CD4-positive, alpha-beta memory T cell (primary cell): ENCODE measurements at regions not wholly inside any gene's neighbourhood (a gene's known extent, or its start where the extent isn't known, plus 50 kb on each side); places are given as distances from the start of the nearest gene placed in this dataset.
"Not testable (repeated sequence)": the region's sequence is repeated elsewhere in the genome, so short reads cannot be mapped to it uniquely, and the experiment has no call there.

Source experiments
- CTCF ChIA-PET: fragments of 350-600 bp; sonication (Branson Sonifier 250); formaldehyde crosslinking; loops from one replicate; lab custom pipeline; 2021; ENCODE audit warnings: inconsistent platforms; ENCODE audit not compliant: partially characterized antibody; lab: Charles Lee
- POLR2A ChIA-PET: fragments of 350-600 bp; sonication (Branson Sonifier 250); formaldehyde crosslinking; loops from one replicate; lab custom pipeline; 2021; ENCODE audit not compliant: partially characterized antibody; lab: Charles Lee
- DNase-seq, 5 donors: peaks; one replicate each; pipeline versions ENCODE4 v3.0.0 to v3.0.0-alpha.2; 2020 to 2022; ENCODE audit warnings: mixed read lengths in 1 of 5
- H3K27ac ChIP-seq: one replicate; pipeline ENCODE4 v1.7.0; 2013; ENCODE audit warnings: low read depth, low read length
- H3K27me3 ChIP-seq: 2 replicates; pipeline ENCODE4 v1.7.0; 2013; ENCODE audit warnings: mild to moderate bottlenecking, low read length, moderate library complexity; ENCODE audit not compliant: insufficient read depth
- H3K36me3 ChIP-seq: 2 replicates; pipeline ENCODE4 v1.7.0; 2013; ENCODE audit warnings: mild to moderate bottlenecking, low read length, moderate library complexity; ENCODE audit not compliant: insufficient read depth
- H3K4me1 ChIP-seq: 2 replicates; pipeline ENCODE4 v1.7.0; 2013; ENCODE audit warnings: mild to moderate bottlenecking, low read length, moderate library complexity; ENCODE audit not compliant: insufficient read depth
- H3K4me3 ChIP-seq, 2 donors: one replicate each; pipeline ENCODE4 v1.7.0; 2013; ENCODE audit warnings: low read length in 2 of 2, mild to moderate bottlenecking in 1 of 2
- H3K9me3 ChIP-seq, 2 donors: one replicate each; pipeline ENCODE4 v1.7.0; 2013; ENCODE audit warnings: low read length in 2 of 2, control low read depth in 1 of 2; ENCODE audit not compliant: control insufficient read depth in 1 of 2
- H3K27ac Mint-ChIP-seq, 7 donors: one replicate each; pipeline ENCODE4 v1.8.0; 2020 to 2021; ENCODE audit warnings: mixed read lengths in 7 of 7, mild to moderate bottlenecking in 6 of 7, inconsistent platforms in 3 of 7, moderate library complexity in 3 of 7
- H3K27me3 Mint-ChIP-seq, 2 donors: one replicate each; pipeline ENCODE4 v1.8.0; 2020 to 2021; ENCODE audit warnings: mixed read lengths in 2 of 2
- H3K36me3 Mint-ChIP-seq, 2 donors: one replicate each; pipeline ENCODE4 v1.8.0; 2020 to 2021; ENCODE audit warnings: mixed read lengths in 2 of 2, inconsistent platforms in 1 of 2, mild to moderate bottlenecking in 1 of 2
- H3K4me1 Mint-ChIP-seq, 4 donors: one replicate each; pipeline ENCODE4 v1.8.0; 2020 to 2021; ENCODE audit warnings: mixed read lengths in 4 of 4, mild to moderate bottlenecking in 1 of 4
- H3K4me3 Mint-ChIP-seq, 8 donors: one replicate each; pipeline ENCODE4 v1.8.0; 2020 to 2021; ENCODE audit warnings: mixed read lengths in 8 of 8, mild to moderate bottlenecking in 7 of 8, moderate library complexity in 6 of 8, inconsistent platforms in 3 of 8
- H3K9me3 Mint-ChIP-seq, 8 donors: one replicate each; pipeline ENCODE4 v1.8.0; 2020 to 2021; ENCODE audit warnings: mixed read lengths in 8 of 8, mild to moderate bottlenecking in 5 of 8, inconsistent platforms in 3 of 8, moderate library complexity in 1 of 8
- intact Hi-C: fragments of 100-400 bp; cut with micrococcal nuclease; formaldehyde crosslinking; loops from one replicate; pipeline ENCODE4 v1.15.1; 2023

DNA sequence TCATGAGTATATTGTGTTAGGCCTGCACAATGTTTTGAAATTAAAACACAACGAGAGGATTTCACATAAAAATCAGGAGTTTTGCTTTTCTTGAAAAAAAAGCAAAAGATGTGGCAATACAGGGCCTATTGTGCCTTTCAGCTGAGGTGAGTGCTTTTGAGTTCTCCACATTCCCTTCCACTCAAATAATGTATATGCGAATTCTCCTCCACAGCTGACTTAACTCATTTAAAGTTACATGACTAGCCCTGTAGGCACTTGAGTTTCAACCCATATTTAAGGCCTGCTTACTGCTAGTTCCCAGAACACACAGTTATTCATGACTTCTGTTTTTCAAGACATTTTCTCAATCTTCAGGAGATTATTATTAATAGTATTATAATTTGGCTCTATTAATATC lies 353.1 kb downstream of the NUP35 start:
- Histone ChIP-seq H3K4me1 (no peaks in the 10 kb centered on the region), H3K9me3 (peaks cover 0 to 4% of the 10 kb centered on the region in 2 donors), H3K27me3 (no peaks in the 10 kb centered on the region), H3K36me3 (no peaks in the 10 kb centered on the region), H3K4me3 (no peak overlapping the region), H3K27ac (no peak overlapping the region)
- DNase-seq: no peak
- Mint-ChIP-seq H3K9me3 (peaks cover 0 to 38% (median 16%) of the 10 kb centered on the region in 8 donors), H3K4me1 (no peaks in the 10 kb centered on the region), H3K27ac (no peak overlapping the region), H3K36me3 (no peaks in the 10 kb centered on the region), H3K4me3 (no peak overlapping the region), H3K27me3 (no peaks in the 10 kb centered on the region)
- CTCF ChIA-PET: no interaction called here
- intact Hi-C loops: no loop called here
- POLR2A ChIA-PET: no interaction called here

DNA sequence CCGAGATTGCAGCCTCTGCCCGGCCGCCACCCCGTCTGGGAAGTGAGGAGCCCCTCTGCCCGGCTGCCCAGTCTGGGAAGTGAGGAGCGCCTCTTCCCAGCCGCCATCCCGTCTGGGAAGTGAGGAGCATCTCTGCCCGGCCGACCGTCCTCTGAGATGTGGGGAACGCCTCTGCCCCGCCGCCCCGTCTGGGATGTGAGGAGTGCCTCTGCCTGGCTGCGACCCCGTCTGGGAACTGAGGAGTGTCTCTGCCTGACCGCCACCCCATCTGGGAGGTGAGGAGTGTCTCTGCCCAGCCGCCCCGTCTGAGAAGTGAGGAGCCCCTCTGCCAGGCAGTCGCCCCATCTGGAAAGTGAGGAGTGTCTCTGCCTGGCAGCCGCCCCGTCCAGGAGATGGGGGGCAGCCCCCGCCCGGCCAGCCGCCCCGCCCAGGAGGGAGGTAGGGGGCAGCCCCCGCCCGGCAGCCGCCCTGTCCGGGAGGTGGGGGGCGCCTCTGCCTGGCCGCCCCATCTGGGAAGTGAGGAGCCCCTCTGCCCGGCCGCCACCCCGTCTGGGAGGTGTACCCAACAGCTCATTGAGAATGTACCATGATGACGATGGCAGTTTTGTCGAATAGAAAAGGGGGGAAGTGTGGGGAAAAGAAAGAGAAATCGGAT lies 354.8 kb downstream of the NUP35 start:
- H3K4me3 ChIP-seq, H3K36me3 ChIP-seq, H3K4me3 Mint-ChIP-seq, CTCF ChIA-PET, H3K27ac Mint-ChIP-seq, H3K27ac ChIP-seq, H3K27me3 Mint-ChIP-seq, H3K9me3 ChIP-seq, H3K27me3 ChIP-seq, POLR2A ChIA-PET, H3K4me1 ChIP-seq, H3K4me1 Mint-ChIP-seq, H3K36me3 Mint-ChIP-seq, intact Hi-C loops: not testable (repeated sequence)
- DNase-seq: peak in 1 of 5 donors; percentile 34
- peaks cover 0 to 38% (median 19%) of the 10 kb centered on the region in 8 donors for H3K9me3 Mint-ChIP-seq

DNA sequence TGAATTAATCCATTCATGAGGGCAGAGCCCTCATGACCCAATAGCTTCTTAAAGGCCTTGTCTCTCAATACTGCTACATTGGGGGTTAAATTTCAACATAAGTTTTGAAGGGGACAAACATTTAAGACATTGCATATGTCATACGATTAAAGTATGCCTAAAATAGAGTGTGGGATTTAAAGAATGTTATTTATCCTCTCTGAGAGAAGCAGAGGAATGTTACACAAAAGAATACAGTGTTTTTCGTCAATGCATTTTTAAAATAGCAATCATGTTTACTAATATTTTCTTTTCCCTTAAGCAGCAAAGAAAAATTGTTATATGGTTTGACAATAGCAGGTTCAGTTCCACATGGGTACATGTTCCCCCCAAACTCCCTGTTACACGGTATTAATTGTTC lies 363.1 kb downstream of the NUP35 start:
- no peaks in the 10 kb centered on the region for H3K27me3 Mint-ChIP-seq

DNA sequence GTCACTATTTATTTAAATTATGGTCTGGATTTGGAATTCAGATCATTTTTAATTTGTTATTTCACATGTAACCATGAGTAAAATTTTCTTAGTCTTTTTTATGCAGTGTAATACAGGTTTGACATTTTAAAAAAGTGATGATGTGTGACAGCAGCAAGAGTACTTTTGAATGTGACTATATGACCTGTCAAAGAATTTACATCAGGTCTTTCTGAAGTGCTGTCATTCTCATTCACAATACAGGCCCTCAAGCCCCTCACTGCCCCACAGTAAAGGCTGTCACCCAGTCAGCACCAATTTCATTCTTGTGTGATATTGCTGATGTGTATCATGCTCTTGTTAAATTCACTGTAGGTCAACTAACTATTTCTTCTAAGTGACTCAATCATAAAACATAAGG lies 364.2 kb downstream of the NUP35 start:
- no peaks in the 10 kb centered on the region for H3K9me3 ChIP-seq
- H3K27me3 ChIP-seq: no peaks in the 10 kb centered on the region
- H3K4me1 ChIP-seq: no peaks in the 10 kb centered on the region
- Mint-ChIP-seq H3K27me3 (no peaks in the 10 kb centered on the region), H3K4me1 (no peaks in the 10 kb centered on the region), H3K9me3 (peaks cover 0 to 16% (median 8%) of the 10 kb centered on the region in 8 donors), H3K4me3 (no peak overlapping the region), H3K27ac (no peak overlapping the region), H3K36me3 (no peaks in the 10 kb centered on the region)
- H3K27ac ChIP-seq: no peak overlapping the region
- ChIA-PET CTCF (no interaction called here), POLR2A (no interaction called here)
- no peak for DNase-seq
- no peak overlapping the region for H3K4me3 ChIP-seq
- H3K36me3 ChIP-seq: no peaks in the 10 kb centered on the region
- intact Hi-C loops: no loop called here

More for the DNA sequence above, 363.1 kb downstream of the NUP35 start:
- ChIA-PET CTCF (no interaction called here), POLR2A (no interaction called here)
- DNase-seq: no peak
- Histone ChIP-seq H3K27me3 (no peaks in the 10 kb centered on the region), H3K4me1 (no peaks in the 10 kb centered on the region), H3K9me3 (no peaks in the 10 kb centered on the region), H3K36me3 (no peaks in the 10 kb centered on the region), H3K27ac (no peak overlapping the region), H3K4me3 (no peak overlapping the region)
- Mint-ChIP-seq H3K27ac (no peak overlapping the region), H3K36me3 (no peaks in the 10 kb centered on the region), H3K4me1 (no peaks in the 10 kb centered on the region), H3K9me3 (peaks cover 0 to 21% (median 8%) of the 10 kb centered on the region in 8 donors), H3K4me3 (no peak overlapping the region)
- intact Hi-C loops: no loop called here

- Histone ChIP-seq H3K9me3 (no peaks in the 10 kb centered on the region), H3K27me3 (no peaks in the 10 kb centered on the region), H3K27ac (no peak overlapping the region), H3K4me1 (no peaks in the 10 kb centered on the region), H3K4me3 (no peak overlapping the region), H3K36me3 (no peaks in the 10 kb centered on the region)
- CTCF ChIA-PET: no interaction called here
- POLR2A ChIA-PET: no interaction called here
- no peak overlapping the region for H3K4me3 Mint-ChIP-seq
- H3K9me3 Mint-ChIP-seq: peaks cover 0 to 13% (median 4%) of the 10 kb centered on the region in 8 donors
- no peak overlapping the region for H3K27ac Mint-ChIP-seq
- DNase-seq: no peak
- intact Hi-C loops: no loop called here
- no peaks in the 10 kb centered on the region for H3K36me3 Mint-ChIP-seq
- H3K27me3 Mint-ChIP-seq: no peaks in the 10 kb centered on the region
- H3K4me1 Mint-ChIP-seq: no peaks in the 10 kb centered on the region
Measured at GRCh38 chr2:183490489-183490888, 366.2 kb downstream of the NUP35 start.

DNA sequence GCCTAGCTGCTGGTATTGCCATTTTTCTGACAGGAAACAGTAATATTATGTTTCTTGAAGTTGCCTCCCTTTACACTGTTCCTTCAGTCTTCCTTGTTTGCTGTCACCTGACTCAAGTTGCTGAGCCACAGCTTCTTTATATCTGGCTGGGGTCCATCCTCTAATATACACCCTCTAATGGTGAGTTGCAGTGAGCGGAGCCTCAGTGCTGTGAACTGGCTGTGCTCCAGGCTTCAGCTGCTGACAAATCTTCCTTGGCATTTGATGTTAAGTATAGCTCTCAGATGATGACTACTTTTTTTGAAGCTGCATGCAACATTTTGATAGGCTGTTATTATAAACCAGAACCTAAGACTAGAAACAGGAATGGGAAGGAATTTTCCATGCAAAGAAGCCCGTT lies 366.7 kb downstream of the NUP35 start:
- no peak overlapping the region for H3K27ac Mint-ChIP-seq
- intact Hi-C loops: no loop called here
- CTCF ChIA-PET: no interaction called here

DNA sequence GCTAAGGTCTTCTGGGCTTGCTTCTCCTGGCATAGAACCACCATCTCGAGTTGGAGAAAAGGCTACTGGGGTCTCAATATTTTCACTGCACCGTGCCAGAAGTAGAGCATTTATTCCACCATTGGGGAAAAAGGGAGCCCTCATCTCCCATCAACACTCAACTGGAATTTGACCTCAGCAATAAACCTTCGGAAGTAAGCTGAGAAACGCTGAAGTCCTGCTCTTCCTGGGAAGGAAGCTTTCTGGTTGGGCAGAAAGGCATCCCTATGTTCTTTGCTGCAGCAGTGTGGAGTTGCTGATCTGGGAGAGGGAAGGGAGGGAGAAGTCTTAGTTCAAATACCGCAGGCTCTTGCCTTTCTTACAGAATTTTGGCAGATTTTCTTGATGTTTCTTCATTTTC lies 368.8 kb downstream of the NUP35 start:
- no peak overlapping the region for H3K4me3 Mint-ChIP-seq
- Histone ChIP-seq H3K27me3 (no peaks in the 10 kb centered on the region), H3K36me3 (no peaks in the 10 kb centered on the region), H3K4me1 (no peaks in the 10 kb centered on the region), H3K27ac (no peak overlapping the region), H3K4me3 (no peak overlapping the region), H3K9me3 (no peaks in the 10 kb centered on the region)
- H3K27me3 Mint-ChIP-seq: no peaks in the 10 kb centered on the region
- H3K9me3 Mint-ChIP-seq: peaks cover 0 to 16% (median 3%) of the 10 kb centered on the region in 8 donors
- ChIA-PET CTCF (no interaction called here), POLR2A (interaction anchor here (0.6 kb wide), 1 partner anchor 331 kb away, joined by 4 read pairs; no protein-coding TSS in a partner anchor)
- no peaks in the 10 kb centered on the region for H3K36me3 Mint-ChIP-seq
- no peaks in the 10 kb centered on the region for H3K4me1 Mint-ChIP-seq
- no peak overlapping the region for H3K27ac Mint-ChIP-seq
- no peak for DNase-seq
- intact Hi-C loops: no loop called here

More for the DNA sequence above, 366.7 kb downstream of the NUP35 start:
- Histone ChIP-seq H3K27me3 (no peaks in the 10 kb centered on the region), H3K4me3 (no peak overlapping the region), H3K27ac (no peak overlapping the region), H3K4me1 (no peaks in the 10 kb centered on the region), H3K9me3 (no peaks in the 10 kb centered on the region), H3K36me3 (no peaks in the 10 kb centered on the region)
- no peaks in the 10 kb centered on the region for H3K36me3 Mint-ChIP-seq
- no peaks in the 10 kb centered on the region for H3K4me1 Mint-ChIP-seq
- DNase-seq: no peak
- H3K4me3 Mint-ChIP-seq: no peak overlapping the region
- no peaks in the 10 kb centered on the region for H3K27me3 Mint-ChIP-seq
- POLR2A ChIA-PET: no interaction called here
- H3K9me3 Mint-ChIP-seq: peaks cover 0 to 13% (median 4%) of the 10 kb centered on the region in 8 donors
